NCI-H510A (cell line): ENCODE measurements at regions not wholly inside any gene's neighbourhood (a gene's known extent, or its start where the extent isn't known, plus 50 kb on each side); places are given as distances from the start of the nearest gene placed in this dataset.
A peak's percentile ranks its signal among the peaks of the same experiment; 100 is the strongest.

Source experiments
- DNase-seq: peaks from one replicate; lab custom pipeline; 2025; lab: John Stamatoyannopoulos, UW

- no peak for DNase-seq
Measured at GRCh38 chr13:87355451-87355850, 315.7 kb upstream of the SLITRK5 start.

- peak; percentile 25 for DNase-seq
Measured at GRCh38 chr13:87356314-87356713, 314.9 kb upstream of the SLITRK5 start.

- DNase-seq: no peak
Measured at GRCh38 chr13:87358319-87358718, 312.9 kb upstream of the SLITRK5 start.

GRCh38 chr13:87361216-87361615 lies 310.0 kb upstream of the SLITRK5 start:
- DNase-seq: no peak

DNA sequence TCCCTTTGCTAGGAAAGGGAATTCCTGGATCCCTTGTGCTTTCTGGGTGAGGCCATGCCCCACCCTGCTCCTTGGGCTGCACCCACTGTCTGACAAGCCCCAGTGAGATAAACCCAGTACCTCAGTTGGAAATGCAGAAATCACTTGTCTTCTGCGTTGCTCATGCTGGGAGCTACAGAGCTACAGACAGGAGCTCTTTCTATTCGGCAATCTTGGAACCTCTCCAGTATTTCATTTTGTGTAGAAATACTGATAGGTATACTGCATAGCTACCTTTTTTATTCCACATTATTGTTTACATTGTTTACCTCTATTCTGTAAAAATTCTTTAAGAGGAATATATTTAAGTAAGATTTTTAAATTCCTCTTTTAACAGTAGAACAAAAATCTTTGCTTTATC lies 302.5 kb upstream of the SLITRK5 start:
- no peak for DNase-seq

DNA sequence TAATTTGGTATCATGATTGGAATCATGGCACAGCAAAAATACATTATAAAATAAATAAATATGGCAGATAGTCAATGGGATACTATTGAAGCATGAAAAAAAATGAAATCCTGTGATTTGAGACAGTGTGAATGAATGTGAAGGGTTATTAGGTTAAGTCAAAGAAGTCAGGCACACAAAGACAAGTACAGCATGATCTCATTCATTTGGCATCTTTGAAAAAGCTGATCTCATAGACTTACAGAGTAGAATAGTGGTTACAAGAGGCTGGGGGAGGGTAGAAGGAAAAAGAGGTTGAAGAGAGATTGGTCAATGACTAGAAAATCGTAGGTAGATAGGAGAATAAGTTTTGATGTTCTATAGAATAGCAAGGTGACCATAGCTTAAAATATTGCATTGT lies 295.1 kb upstream of the SLITRK5 start:
- DNase-seq: no peak

DNA sequence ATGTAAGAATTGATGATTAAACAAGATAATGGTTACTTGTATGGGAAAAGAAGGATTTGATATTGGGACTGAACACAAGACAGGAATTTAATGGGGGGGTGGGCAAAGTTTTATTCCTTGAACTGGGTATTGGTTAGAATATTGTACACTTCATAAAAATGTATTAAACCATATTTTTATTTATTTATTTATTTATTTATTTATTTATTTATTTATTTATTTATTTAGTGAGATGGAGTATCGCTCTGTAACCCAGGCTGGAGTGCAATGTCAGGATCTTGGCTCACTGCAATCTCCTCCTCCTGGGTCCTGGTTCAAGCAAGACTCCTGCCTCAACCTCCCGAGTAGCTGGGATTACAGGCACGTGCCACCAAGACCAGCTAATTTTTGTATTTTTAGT lies 287.1 kb upstream of the SLITRK5 start:
- no peak for DNase-seq

DNA sequence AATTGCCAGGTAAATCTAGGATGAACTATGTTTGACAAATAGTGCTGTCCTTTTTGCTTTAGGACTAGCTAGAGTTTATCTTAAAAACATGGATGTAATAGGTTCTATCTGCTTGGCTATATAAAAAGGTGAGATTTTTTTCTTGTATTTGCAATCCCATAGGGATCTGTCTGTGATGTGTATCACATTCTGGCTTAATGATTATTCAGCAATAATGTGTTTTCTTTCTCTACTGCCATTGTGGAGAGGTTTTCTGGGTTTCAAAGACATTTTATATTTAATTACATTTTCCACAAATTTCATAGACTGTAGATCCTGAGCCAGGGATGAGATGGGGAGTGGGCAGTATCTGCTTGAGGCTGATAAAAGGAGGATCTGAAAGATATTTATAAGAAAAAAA lies 277.8 kb upstream of the SLITRK5 start:
- no peak for DNase-seq

DNA sequence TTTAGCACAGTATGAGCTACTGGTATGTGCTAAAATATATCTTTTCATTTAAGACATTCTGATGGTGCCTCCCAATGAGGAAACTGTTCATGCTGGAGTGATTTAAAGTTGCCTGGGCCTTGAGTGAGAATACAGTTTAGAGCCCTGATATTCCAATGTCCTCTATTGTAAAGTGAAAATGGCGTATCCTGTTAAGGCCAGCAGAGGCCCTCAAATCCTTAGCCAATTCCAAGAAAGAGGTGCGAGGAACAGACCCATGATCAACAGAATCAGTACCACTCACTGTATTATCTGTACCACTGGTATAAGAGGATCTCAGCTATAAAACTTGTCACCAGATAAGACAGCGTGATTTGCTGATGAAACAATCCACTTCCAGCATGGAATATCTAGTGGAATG lies 273.1 kb upstream of the SLITRK5 start:
- no peak for DNase-seq

DNA sequence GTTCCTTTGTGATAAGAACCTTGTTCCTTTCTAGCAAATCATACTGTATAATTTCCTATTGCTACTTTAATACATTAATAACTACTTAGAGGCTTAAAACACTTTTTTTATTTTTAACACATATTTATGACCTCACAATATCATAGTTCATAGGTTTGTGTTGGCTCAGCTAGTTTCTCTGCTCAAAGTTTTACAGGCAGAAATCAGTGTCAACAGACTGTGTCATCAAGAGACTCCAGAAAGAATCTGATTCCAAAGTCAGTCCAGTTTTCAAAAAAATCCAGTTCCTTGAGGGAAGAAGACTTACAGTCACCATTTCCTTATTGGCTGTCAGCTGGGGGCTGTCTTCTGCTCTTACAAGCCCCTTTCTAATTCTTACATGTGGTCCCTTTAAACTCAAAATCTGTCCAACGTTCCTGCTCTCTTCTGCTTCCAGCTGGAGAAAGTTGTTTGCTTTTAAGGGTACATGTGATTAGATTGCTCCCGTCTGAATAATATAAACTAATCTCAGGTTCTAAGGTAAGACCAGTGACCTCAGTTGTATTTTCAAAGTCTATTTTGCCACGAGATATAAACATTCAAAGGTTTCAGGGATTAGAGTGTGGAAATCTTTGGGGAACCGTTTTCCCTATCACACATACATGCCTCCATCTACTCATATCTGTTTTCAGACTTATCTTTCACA lies 267.3 kb upstream of the SLITRK5 start:
- no peak for DNase-seq

- DNase-seq: no peak
Measured at GRCh38 chr13:87426742-87427141, 244.4 kb upstream of the SLITRK5 start.

DNA sequence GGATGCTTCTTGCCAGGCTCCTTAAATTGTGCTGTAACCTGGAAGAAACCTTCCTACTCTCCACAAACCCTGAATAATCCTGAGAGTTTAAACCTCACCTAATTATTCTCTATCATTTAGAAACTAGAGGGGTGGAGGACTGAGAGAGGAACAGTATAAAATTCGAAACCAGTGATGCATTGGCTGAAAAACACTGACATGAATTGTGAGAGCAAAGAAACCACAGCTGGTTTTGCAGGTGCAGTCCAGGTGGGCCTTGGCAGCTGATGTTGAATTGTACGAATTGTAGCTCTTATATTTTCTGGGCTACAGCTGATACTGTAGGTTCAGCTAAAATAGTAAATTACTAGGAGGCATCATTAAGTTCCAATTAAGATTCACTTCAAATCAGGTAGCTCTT lies 227.0 kb upstream of the SLITRK5 start:
- no peak for DNase-seq

GRCh38 chr13:87452281-87452680 lies 218.9 kb upstream of the SLITRK5 start:
- DNase-seq: no peak

GRCh38 chr13:87453244-87453643 lies 217.9 kb upstream of the SLITRK5 start:
- DNase-seq: no peak

- DNase-seq: no peak
Measured at GRCh38 chr13:87459419-87459818, 211.8 kb upstream of the SLITRK5 start.

GRCh38 chr13:87497426-87497825 lies 173.7 kb upstream of the SLITRK5 start:
- DNase-seq: no peak

- no peak for DNase-seq
Measured at GRCh38 chr13:87498681-87499080, 172.5 kb upstream of the SLITRK5 start.

GRCh38 chr13:87524775-87525174 lies 146.4 kb upstream of the SLITRK5 start:
- no peak for DNase-seq

GRCh38 chr13:87533776-87534175 lies 137.4 kb upstream of the SLITRK5 start:
- no peak for DNase-seq

DNA sequence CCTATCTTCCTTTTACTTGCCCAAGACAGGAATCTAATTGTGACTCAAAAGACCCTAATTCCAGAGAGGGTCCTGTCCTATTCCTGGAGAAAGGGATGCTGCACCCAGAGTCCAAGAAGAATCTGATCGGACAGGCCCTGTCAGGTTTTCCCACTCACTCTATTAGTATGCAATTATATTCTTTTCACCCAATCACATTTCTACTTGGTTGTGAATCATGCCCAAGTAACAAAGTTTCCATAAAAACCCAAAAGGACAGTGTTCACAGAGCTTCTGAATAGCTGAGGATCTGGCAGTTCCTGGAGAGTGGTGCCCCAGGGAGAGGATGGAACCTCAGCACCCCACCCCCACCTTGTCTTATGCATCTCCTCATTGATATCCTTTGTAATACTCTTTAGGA lies 135.3 kb upstream of the SLITRK5 start:
- no peak for DNase-seq

- DNase-seq: no peak
Measured at GRCh38 chr13:87536499-87536898, 134.7 kb upstream of the SLITRK5 start.

GRCh38 chr13:87536899-87537298 lies 134.3 kb upstream of the SLITRK5 start:
- DNase-seq: no peak

DNA sequence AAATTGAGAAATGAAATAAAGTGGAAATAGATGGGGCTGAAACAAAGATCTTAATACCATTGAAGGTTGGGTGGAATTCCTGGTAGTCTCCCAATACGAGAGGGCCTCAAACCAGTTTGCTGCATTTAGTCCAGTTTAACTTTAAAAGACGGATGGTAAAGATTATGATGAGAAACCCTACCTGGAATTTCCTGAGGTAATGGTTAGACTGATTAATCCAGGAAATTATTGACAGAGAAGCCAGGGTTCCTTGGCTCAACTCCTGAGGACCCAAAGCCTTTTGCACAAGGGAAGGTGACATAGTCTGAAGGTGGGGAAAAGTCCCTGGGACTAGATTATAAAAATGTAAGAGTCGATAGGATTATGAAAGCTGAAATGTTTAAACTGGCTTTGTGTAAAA lies 133.2 kb upstream of the SLITRK5 start:
- DNase-seq: no peak

GRCh38 chr13:87538366-87539052 lies 132.7 kb upstream of the SLITRK5 start:
- no peak for DNase-seq
